Psoas muscle (tissue), 7 donors: ENCODE measurements at regions not wholly inside any gene's neighbourhood (a gene's known extent, or its start where the extent isn't known, plus 50 kb on each side); places are given as distances from the start of the nearest gene placed in this dataset.

Experiments
- ATAC-seq, 4 donors: fragments of 200-7000 bp; cut with Tn5 transposase; one replicate each; pipeline ENCODE4 v1.9.1; 2020; ENCODE audit warnings: moderate library complexity in 3 of 4, mild to moderate bottlenecking in 2 of 4
- DNase-seq, 2 donors: peaks; one replicate each; pipeline ENCODE4 v3.0.0-alpha.2; 2020
- H3K27ac ChIP-seq: fragments of 200-600 bp; one replicate; pipeline ENCODE4 v1.8.0; 2022
- H3K27me3 ChIP-seq, 3 donors: fragments of 200-600 bp in 1 of 3; one replicate each; pipeline versions ENCODE4 v1.6.1 to v1.8.0; 2013 to 2022; ENCODE audit warnings: low read length in 2 of 3, mild to moderate bottlenecking in 2 of 3, moderate library complexity in 1 of 3; ENCODE audit not compliant: insufficient read depth in 3 of 3
- H3K36me3 ChIP-seq, 2 donors: fragments of 200-600 bp in 1 of 2; one replicate each; pipeline versions ENCODE4 v1.6.1 to v1.8.0; 2013 to 2022; ENCODE audit warnings: low read depth in 1 of 2, mild to moderate bottlenecking in 1 of 2, moderate library complexity in 1 of 2; ENCODE audit not compliant: insufficient read depth in 1 of 2
- H3K4me1 ChIP-seq: fragments of 200-600 bp; one replicate; pipeline ENCODE4 v1.8.0; 2022
- H3K4me3 ChIP-seq: fragments of 200-600 bp; one replicate; pipeline ENCODE4 v1.8.0; 2022; ENCODE audit warnings: mild to moderate bottlenecking
- H3K9me3 ChIP-seq: fragments of 200-600 bp; one replicate; pipeline ENCODE4 v1.8.0; 2022
- WGBS, 3 donors: extraction: QIAGEN DNeasy Blood & Tissue Kit; methylation state at CpG; one replicate each; pipeline versions ENCODE4 v1.1.6 to v1.1.7; 2013; 5-methylcytosine and 5-hydroxymethylcytosine counted together
- intact Hi-C, 2 donors: fragments of 100-400 bp; cut with DNase I; formaldehyde crosslinking; loops; one replicate each; pipeline versions ENCODE4 v1.11.0 to v1.14.2; 2022
- TF ChIP-seq, protein P1 (sequence below): fragments of 200-600 bp; IDR thresholded peaks from one replicate; pipeline ENCODE4 v1.8.0; 2022; ENCODE audit warnings: antibody characterized with exemption
- donor health status: healthy with polysubstance abuse.
- donor health status: DM: no; HTN: no; CAD: no; lungs with moderate emphysema.
- donor health status: Bipolar disorder and iron deficiency.
- donor health status: healthy.
- donor health status: DM: yes; HTN: yes; CAD: no.
- donor health status: DM: no; HTN: no; CAD: no.
- donor health status: DM: yes; HTN: yes; CAD: no.

DNA sequence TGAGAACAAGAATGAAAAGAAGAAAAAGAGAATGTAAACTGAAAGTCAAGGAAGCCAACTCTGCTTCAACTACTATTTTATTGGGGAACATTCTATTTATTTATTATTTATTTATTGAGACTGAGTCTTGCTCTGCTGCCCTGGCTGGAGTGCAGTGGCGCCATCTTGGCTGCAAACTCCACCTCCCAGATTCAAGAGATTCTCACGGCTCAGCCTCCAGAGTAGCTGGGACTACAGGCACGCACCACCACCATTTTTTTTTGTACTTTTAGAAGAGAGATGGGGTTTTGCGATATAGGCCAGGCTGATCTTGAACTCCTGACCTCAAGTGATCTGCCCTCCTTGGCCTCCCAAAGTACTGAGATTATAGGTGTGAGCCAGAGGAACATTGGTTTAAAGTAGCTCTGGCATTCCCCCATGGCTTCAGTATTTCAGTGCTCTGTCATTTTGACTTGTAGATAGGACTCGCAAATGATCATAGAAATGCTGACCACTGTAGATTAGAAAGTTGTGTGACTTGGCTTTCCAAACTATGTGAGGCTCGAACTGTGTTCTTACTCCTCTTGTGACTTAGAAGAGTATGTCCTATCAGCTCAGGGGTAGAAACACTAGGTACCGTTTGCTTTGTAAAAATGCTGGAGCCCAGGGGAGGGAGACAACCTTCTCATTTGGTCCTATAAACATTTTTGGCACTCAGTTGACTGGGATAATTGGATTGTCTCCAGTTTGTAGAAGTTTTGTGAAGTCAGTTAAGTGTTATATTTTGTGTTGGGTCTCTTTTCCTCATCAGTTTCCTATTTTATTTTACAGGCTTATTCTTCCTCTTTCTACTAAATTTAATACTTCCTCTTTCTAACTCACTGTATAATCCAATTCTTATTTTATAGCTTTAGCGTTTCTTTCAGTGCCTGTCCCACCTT, 544.9 kb upstream of the CITED2 start:
- 77 to 80% (median 78%) methylated on average over 8 of the region's 8 CpGs for WGBS, 3 donors
- no peaks in the 10 kb centered on the region for H3K4me1 ChIP-seq
- TF ChIP-seq, protein P1, sequence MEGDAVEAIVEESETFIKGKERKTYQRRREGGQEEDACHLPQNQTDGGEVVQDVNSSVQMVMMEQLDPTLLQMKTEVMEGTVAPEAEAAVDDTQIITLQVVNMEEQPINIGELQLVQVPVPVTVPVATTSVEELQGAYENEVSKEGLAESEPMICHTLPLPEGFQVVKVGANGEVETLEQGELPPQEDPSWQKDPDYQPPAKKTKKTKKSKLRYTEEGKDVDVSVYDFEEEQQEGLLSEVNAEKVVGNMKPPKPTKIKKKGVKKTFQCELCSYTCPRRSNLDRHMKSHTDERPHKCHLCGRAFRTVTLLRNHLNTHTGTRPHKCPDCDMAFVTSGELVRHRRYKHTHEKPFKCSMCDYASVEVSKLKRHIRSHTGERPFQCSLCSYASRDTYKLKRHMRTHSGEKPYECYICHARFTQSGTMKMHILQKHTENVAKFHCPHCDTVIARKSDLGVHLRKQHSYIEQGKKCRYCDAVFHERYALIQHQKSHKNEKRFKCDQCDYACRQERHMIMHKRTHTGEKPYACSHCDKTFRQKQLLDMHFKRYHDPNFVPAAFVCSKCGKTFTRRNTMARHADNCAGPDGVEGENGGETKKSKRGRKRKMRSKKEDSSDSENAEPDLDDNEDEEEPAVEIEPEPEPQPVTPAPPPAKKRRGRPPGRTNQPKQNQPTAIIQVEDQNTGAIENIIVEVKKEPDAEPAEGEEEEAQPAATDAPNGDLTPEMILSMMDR: no peak
- no peak for DNase-seq
- H3K27me3 ChIP-seq: no peaks in the 10 kb centered on the region
- no peak for ATAC-seq
- H3K4me3 ChIP-seq: no peak overlapping the region
- intact Hi-C loops: no loop called here
- no peaks in the 10 kb centered on the region for H3K9me3 ChIP-seq
- no peak overlapping the region for H3K27ac ChIP-seq
- no peaks in the 10 kb centered on the region for H3K36me3 ChIP-seq

DNA sequence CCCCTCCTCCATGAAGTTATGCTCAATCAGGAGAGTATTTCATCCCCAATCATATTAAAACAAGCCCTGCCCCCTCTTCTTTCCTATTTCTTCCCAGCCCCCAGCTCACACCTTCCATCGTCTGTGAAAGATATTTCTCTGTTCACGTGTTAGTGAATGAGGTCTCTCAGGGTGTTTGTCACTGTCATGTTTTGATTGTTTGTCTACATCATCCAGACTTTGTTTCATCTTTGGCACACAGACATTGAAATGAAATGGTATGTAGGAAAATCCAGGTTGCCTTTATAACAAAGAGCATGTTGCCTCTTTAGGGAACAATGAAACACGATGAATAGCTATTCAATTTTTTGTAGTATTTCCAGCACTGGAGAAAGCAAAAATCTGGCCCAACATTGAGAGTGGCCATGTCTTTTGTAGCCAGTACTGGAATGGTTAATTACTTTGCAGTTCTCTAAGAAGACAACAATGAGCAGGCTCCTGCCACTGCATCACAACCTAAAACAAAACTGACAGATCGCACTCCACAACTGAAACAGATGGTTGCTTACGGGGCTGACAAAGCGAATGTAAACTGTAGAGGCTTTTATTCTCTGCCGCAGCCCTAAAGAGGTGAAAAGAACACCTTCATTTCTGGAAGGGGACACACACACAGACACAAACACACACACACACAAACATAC, 543.6 kb upstream of the CITED2 start:
- no peaks in the 10 kb centered on the region for H3K9me3 ChIP-seq
- intact Hi-C loops: no loop called here
- TF ChIP-seq, protein P1: no peak

DNA sequence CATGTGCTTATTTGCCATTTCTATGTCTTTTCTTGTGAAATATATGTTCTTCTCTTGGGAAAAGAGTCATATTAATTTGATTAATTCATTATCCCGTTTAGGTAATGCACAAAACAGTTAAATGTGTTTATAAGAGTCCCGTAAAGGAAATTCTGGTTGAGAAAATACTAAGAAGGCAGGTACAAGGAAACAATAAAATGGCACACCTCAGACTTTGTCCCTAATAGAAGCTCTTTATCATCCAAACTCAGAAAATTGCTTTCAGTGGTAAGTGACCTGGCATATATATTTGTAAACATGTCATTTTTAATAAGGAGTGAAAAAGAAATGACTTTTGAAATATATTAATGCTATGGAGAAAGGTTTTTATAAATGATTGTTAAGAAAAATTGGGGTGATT, 540.5 kb upstream of the CITED2 start:
- ATAC-seq (no peak), DNase-seq (no peak)
- Histone ChIP-seq H3K27me3 (no peaks in the 10 kb centered on the region), H3K4me1 (no peaks in the 10 kb centered on the region), H3K9me3 (no peaks in the 10 kb centered on the region), H3K4me3 (no peak overlapping the region), H3K36me3 (no peaks in the 10 kb centered on the region), H3K27ac (no peak overlapping the region)
- TF ChIP-seq, protein P1: no peak
- WGBS, 3 donors: 49 to 92% (median 70%) methylated on average over 2 of the region's 2 CpGs
- intact Hi-C loops: no loop called here

More for the DNA sequence above, 543.6 kb upstream of the CITED2 start:
- Histone ChIP-seq H3K4me1 (no peaks in the 10 kb centered on the region), H3K36me3 (no peaks in the 10 kb centered on the region), H3K27ac (no peak overlapping the region), H3K4me3 (no peak overlapping the region), H3K27me3 (no peaks in the 10 kb centered on the region)
- 79 to 83% (median 80%) methylated on average over 7 of the region's 7 CpGs for WGBS, 3 donors
- DNase-seq (no peak), ATAC-seq (no peak)

DNA sequence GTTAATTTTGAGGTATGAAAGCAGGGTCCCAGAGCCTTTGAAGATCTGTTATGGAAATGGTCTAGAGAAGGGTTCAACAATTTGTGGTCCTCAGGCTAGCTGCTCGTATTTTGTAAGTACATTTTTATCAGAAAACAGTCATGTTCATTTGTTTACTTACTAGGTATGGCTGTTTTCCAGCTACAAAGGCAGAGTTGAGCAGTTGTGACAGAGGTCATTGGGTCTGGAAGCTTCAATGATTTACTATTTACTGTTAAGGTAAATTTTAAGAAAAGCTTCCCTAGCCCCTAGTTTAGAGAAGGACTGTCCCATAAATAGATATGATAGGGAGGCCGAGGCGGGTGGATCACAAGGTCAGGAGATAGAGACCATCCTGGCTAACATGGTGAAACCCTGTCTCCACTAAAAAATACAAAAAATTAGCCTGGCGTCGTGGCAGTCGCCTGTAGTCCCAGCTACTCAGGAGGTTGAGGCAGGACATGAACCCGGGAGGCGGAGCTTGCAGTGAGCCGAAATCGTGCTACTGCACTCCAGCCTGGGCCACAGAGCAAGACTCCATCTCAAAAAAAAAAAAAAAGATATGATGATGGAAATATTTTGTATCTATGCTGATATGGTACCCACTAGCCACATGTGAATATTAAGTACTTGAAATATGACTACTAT, 538.4 kb upstream of the CITED2 start:
- TF ChIP-seq, protein P1: no peak
- intact Hi-C loops: no loop called here
- no peak overlapping the region for H3K4me3 ChIP-seq
- H3K27ac ChIP-seq: no peak overlapping the region
- H3K4me1 ChIP-seq: no peaks in the 10 kb centered on the region
- WGBS, 3 donors: 93 to 95% (median 93%) methylated on average over 10 of the region's 10 CpGs
- no peaks in the 10 kb centered on the region for H3K27me3 ChIP-seq
- H3K9me3 ChIP-seq: no peaks in the 10 kb centered on the region
- ATAC-seq (no peak), DNase-seq (no peak)
- no peaks in the 10 kb centered on the region for H3K36me3 ChIP-seq
